H1 (cell line): ENCODE measurements at regions not wholly inside any gene's neighbourhood (a gene's known extent, or its start where the extent isn't known, plus 50 kb on each side); places are given as distances from the start of the nearest gene placed in this dataset.

Experiments
- CTCF ChIA-PET: fragments of 300-600 bp; sonication (Branson Sonifier 250); formaldehyde crosslinking; loops from one replicate; lab custom pipeline; 2021; ENCODE audit not compliant: partially characterized antibody; lab: Charles Lee
- POLR2A ChIA-PET: fragments of 300-600 bp; sonication (Branson Sonifier 250); formaldehyde crosslinking; loops from one replicate; lab custom pipeline; 2021; ENCODE audit warnings: inconsistent platforms; ENCODE audit not compliant: partially characterized antibody; lab: Charles Lee
- DNase-seq, 2 experiments: peaks; one replicate each; pipeline versions ENCODE4 v3.0.0 to v3.0.0-alpha.2; 2010 to 2022; ENCODE audit warnings: low spot score in 2 of 2, low read depth in 1 of 2, mixed read lengths in 1 of 2
- FAIRE-seq: peaks from 2 replicates; lab custom pipeline; 2011; peaks lifted over from hg19 to GRCh38; lab: Jason Lieb, UNC
- H2AFZ ChIP-seq: 2 replicates; pipeline ENCODE4 v1.8.1; 2012; ENCODE audit warnings: low read length, inconsistent platforms
- H2AK5ac ChIP-seq: 2 replicates; pipeline ENCODE4 v1.6.1; 2013; ENCODE audit warnings: low read depth, low read length
- H2BK120ac ChIP-seq: replicated peaks from 2 replicates; pipeline ENCODE3; 2013; ENCODE audit warnings: low read depth, low read length, inconsistent platforms
- H2BK12ac ChIP-seq: 2 replicates; pipeline ENCODE4 v1.6.1; 2013; ENCODE audit warnings: low read depth, low read length
- H2BK15ac ChIP-seq: 2 replicates; pipeline ENCODE4 v1.6.1; 2013; ENCODE audit warnings: low read length
- H2BK20ac ChIP-seq: 2 replicates; pipeline ENCODE4 v1.6.1; 2013; ENCODE audit warnings: low read length
- H2BK5ac ChIP-seq: 2 replicates; pipeline ENCODE4 v1.6.1; 2013; ENCODE audit warnings: low read depth, low read length
- H3K14ac ChIP-seq: 2 replicates; pipeline ENCODE4 v1.6.1; 2013; ENCODE audit warnings: inconsistent platforms; ENCODE audit not compliant: insufficient read length
- H3K18ac ChIP-seq: 2 replicates; pipeline ENCODE4 v1.6.1; 2013; ENCODE audit warnings: low read length; ENCODE audit errors: extremely low read depth
- H3K23ac ChIP-seq: 2 replicates; pipeline ENCODE4 v1.6.1; 2013; ENCODE audit warnings: inconsistent platforms; ENCODE audit not compliant: insufficient read length
- H3K23me2 ChIP-seq: 2 replicates; pipeline ENCODE4 v1.6.1; 2013; ENCODE audit warnings: low read depth, low read length
- H3K27ac ChIP-seq: 2 replicates; pipeline ENCODE4 v1.6.1; 2011; ENCODE audit warnings: low read depth, low read length, inconsistent platforms
- H3K27me3 ChIP-seq, 4 experiments: replicated peaks in 1 of 4; 1 replicate in 1 of 4; 2 replicates in 3 of 4; pipeline versions ENCODE4 v1.6.1 to v1.8.1; 2011 to 2013; ENCODE audit warnings: low read length in 3 of 4, mild to moderate bottlenecking in 3 of 4, inconsistent platforms in 2 of 4, mixed read lengths in 2 of 4, moderate library complexity in 1 of 4; ENCODE audit not compliant: control insufficient read depth in 3 of 4, insufficient read depth in 3 of 4; ENCODE audit errors: extremely low read depth in 1 of 4
- H3K36me3 ChIP-seq, 4 experiments: 2 replicates each; pipeline versions ENCODE4 v1.6.1 to v1.8.1; 2011 to 2013; ENCODE audit warnings: mild to moderate bottlenecking in 4 of 4, low read length in 3 of 4, moderate library complexity in 2 of 4, control low read depth in 1 of 4, inconsistent platforms in 1 of 4; ENCODE audit not compliant: insufficient read depth in 4 of 4, control insufficient read depth in 2 of 4
- H3K4ac ChIP-seq: replicated peaks from 2 replicates; pipeline ENCODE3; 2013; ENCODE audit warnings: low read length, low read depth, mixed read lengths, inconsistent platforms; ENCODE audit not compliant: insufficient read length
- H3K4me1 ChIP-seq, 4 experiments: replicated peaks in 1 of 4; 1 replicate in 1 of 4; 2 replicates in 3 of 4; pipeline versions ENCODE4 v1.6.1 to v1.8.1; 2011 to 2013; ENCODE audit warnings: low read length in 3 of 4, inconsistent platforms in 2 of 4, mixed read lengths in 1 of 4; ENCODE audit not compliant: insufficient read depth in 4 of 4, control insufficient read depth in 3 of 4
- H3K4me2 ChIP-seq, 2 experiments: 2 replicates each; pipeline versions ENCODE4 v1.6.1 to v1.8.1; 2011 to 2013; ENCODE audit warnings: low read depth in 2 of 2, low read length in 2 of 2, control low read depth in 1 of 2, inconsistent platforms in 1 of 2, mild to moderate bottlenecking in 1 of 2; ENCODE audit not compliant: insufficient read depth in 1 of 2
- H3K4me3 ChIP-seq, 4 experiments: fragments of 200-600, 300-600 bp in 1 of 4; sonication (generic), shearing (Covaris generic), sonication (Bioruptor Twin) in 1 of 4; 2 replicates each; pipeline versions ENCODE4 v1.5.1 to v1.8.1; 2011 to 2016; ENCODE audit warnings: low read length in 4 of 4, low read depth in 3 of 4, control low read depth in 2 of 4, inconsistent platforms in 2 of 4, mild to moderate bottlenecking in 2 of 4, mixed read lengths in 1 of 4, moderate library complexity in 1 of 4; ENCODE audit not compliant: insufficient read depth in 2 of 4; ENCODE audit errors: extremely low read depth in 1 of 4
- H3K56ac ChIP-seq: replicated peaks from 2 replicates; pipeline ENCODE3; 2013; ENCODE audit warnings: low read depth, mild to moderate bottlenecking, mixed read lengths, low read length, inconsistent platforms; ENCODE audit not compliant: insufficient read length
- H3K79me1 ChIP-seq: 2 replicates; pipeline ENCODE4 v1.6.1; 2013; ENCODE audit warnings: low read depth, low read length, control low read depth
- H3K79me2 ChIP-seq, 2 experiments: 2 replicates each; pipeline versions ENCODE4 v1.6.1 to v1.8.1; 2012 to 2013; ENCODE audit warnings: low read length in 2 of 2, mild to moderate bottlenecking in 2 of 2, inconsistent platforms in 1 of 2; ENCODE audit not compliant: insufficient read depth in 2 of 2, control insufficient read depth in 1 of 2
- H3K9ac ChIP-seq, 4 experiments: replicated peaks in 1 of 4; 1 replicate in 1 of 4; 2 replicates in 3 of 4; pipeline versions ENCODE4 v1.6.1 to v1.8.1; 2011 to 2013; ENCODE audit warnings: low read depth in 3 of 4, low read length in 3 of 4, control low read depth in 2 of 4, mild to moderate bottlenecking in 2 of 4, moderate library complexity in 2 of 4, inconsistent platforms in 1 of 4; ENCODE audit errors: extremely low read depth in 1 of 4
- H3K9me3 ChIP-seq, 2 experiments: 2 replicates each; pipeline versions ENCODE4 v1.6.1 to v1.8.1; 2012 to 2013; ENCODE audit warnings: mild to moderate bottlenecking in 2 of 2, moderate library complexity in 2 of 2, control low read depth in 1 of 2, inconsistent platforms in 1 of 2, low read depth in 1 of 2, low read length in 1 of 2, mixed read lengths in 1 of 2; ENCODE audit not compliant: insufficient read depth in 2 of 2
- H4K20me1 ChIP-seq, 2 experiments: replicated peaks in 1 of 2; 2 replicates each; pipeline versions ENCODE3 to v1.8.1; 2011 to 2013; ENCODE audit warnings: inconsistent platforms in 2 of 2, low read length in 2 of 2, mild to moderate bottlenecking in 1 of 2; ENCODE audit not compliant: insufficient read depth in 2 of 2, control insufficient read depth in 1 of 2
- H4K5ac ChIP-seq: 2 replicates; pipeline ENCODE4 v1.6.1; 2013; ENCODE audit warnings: low read length, low read depth, mixed read lengths, inconsistent platforms; ENCODE audit not compliant: insufficient read length
- H4K8ac ChIP-seq: 2 replicates; pipeline ENCODE4 v1.8.0; 2013; ENCODE audit warnings: mild to moderate bottlenecking, moderate library complexity, low read length, inconsistent platforms; ENCODE audit not compliant: insufficient read depth; ENCODE audit errors: extremely low read depth
- H4K91ac ChIP-seq: replicated peaks from 2 replicates; pipeline ENCODE3; 2013; ENCODE audit warnings: low read length, mixed read lengths, inconsistent platforms; ENCODE audit not compliant: insufficient read length
- ASH2L ChIP-seq: fragments of 200-600, 300-600 bp; sonication (generic); IDR thresholded peaks from one replicate; pipeline ENCODE4 v1.7.1; 2017; ENCODE audit warnings: low read length
- CBX8 ChIP-seq: fragments of 300-800, 300-1000 bp; sonication (generic); IDR thresholded peaks from 2 replicates; pipeline ENCODE4 v1.7.1; 2016; ENCODE audit warnings: low read depth, low read length, borderline replicate concordance
- NRF1 ChIP-seq: IDR thresholded peaks from 2 replicates; pipeline ENCODE4 v1.6.1; 2011; ENCODE audit warnings: mild to moderate bottlenecking, low read depth, low read length, improper control_type of control experiment
- RAD21 ChIP-seq, 2 experiments: IDR thresholded peaks in 1 of 2; conservative IDR thresholded peaks in 1 of 2; 2 replicates each; pipeline ENCODE4 v1.6.1; 2011; ENCODE audit warnings: low read depth in 2 of 2, low read length in 2 of 2, improper control_type of control experiment in 1 of 2, inconsistent platforms in 1 of 2, mild to moderate bottlenecking in 1 of 2, moderate library complexity in 1 of 2
- SP1 ChIP-seq: IDR thresholded peaks from 2 replicates; pipeline ENCODE4 v1.6.1; 2011; ENCODE audit warnings: low read depth, low read length
- SRF ChIP-seq: IDR thresholded peaks from 2 replicates; pipeline ENCODE4 v1.6.1; 2011; ENCODE audit warnings: mild to moderate bottlenecking, low read depth, low read length, moderate library complexity
- USF2 ChIP-seq: IDR thresholded peaks from 2 replicates; pipeline ENCODE4 v1.6.1; 2011; ENCODE audit warnings: low read length, improper control_type of control experiment
- YY1 ChIP-seq: IDR thresholded peaks from 2 replicates; pipeline ENCODE4 v1.6.1; 2011; ENCODE audit warnings: low read depth, mild to moderate bottlenecking, low read length
- WGBS, 2 experiments: shearing (Covaris generic) in 1 of 2; methylation state at CpG; one replicate each; pipeline versions ENCODE4 v1.1.6 to v1.1.7; 2013 to 2015; ENCODE audit warnings: low lambda C conversion rate in 2 of 2, mixed read lengths in 2 of 2, inconsistent platforms in 1 of 2, low coverage in 1 of 2, missing lambda C conversion rate in 1 of 2; ENCODE audit not compliant: insufficient replicate concordance in 2 of 2, insufficient coverage in 1 of 2, insufficient read length in 1 of 2; ENCODE audit errors: extremely low coverage in 1 of 2, missing lambda C conversion rate in 1 of 2; 5-methylcytosine and 5-hydroxymethylcytosine counted together
- TF ChIP-seq, protein P1 (sequence below), 3 experiments: IDR thresholded peaks; 1 replicate in 2 of 3; 2 replicates in 1 of 3; pipeline versions ENCODE4 v1.5.1 to v1.6.1; 2011; ENCODE audit warnings: low read length in 3 of 3, mild to moderate bottlenecking in 3 of 3, inconsistent platforms in 2 of 3, low read depth in 1 of 3, moderate library complexity in 1 of 3; ENCODE audit not compliant: insufficient read depth in 1 of 3; ENCODE audit errors: control extremely low read depth in 1 of 3

DNA sequence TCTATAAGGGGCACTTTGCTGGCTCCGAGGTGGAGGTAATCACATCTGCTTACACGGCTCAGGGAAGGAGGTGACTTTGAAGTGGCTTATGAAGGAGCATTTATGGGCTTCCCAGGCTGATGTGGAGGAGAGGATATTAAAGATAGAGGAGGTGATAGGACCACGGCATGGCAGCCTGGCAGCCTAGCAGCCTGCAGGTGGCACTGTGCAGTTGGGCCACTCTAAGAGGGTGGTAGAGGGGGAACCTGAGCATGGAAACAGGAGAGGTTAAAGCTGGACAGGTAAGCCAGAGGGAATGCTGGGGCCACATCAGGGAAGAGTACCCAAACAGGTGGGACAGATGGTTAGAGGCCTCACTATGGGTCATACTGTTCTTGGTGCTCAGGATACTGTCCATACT lies 375.0 kb downstream of the WDR72 start:
- Histone ChIP-seq H2BK15ac (no peak overlapping the region), H2BK5ac (no peak overlapping the region), H3K56ac (no peak overlapping the region), H3K4ac (no peak overlapping the region), H3K36me3 (no peaks in the 10 kb centered on the region), H3K23me2 (no peaks in the 10 kb centered on the region), H3K23ac (no peak overlapping the region), H3K4me1 (0 out of 7 replicates have a peak, but pooled peaks cover 0 to under 1% (median 0%) of the 10 kb centered on the region in 4 experiments), H2BK20ac (no peak overlapping the region), H3K9ac (no peak overlapping the region), H3K14ac (no peak overlapping the region), H3K9me3 (no peaks in the 10 kb centered on the region), H2BK12ac (no peak overlapping the region), H2AK5ac (no peak overlapping the region), H3K79me2 (no peaks in the 10 kb centered on the region), H4K91ac (no peak overlapping the region), H3K4me2 (no peak overlapping the region), H4K20me1 (no peaks in the 10 kb centered on the region), H3K79me1 (no peaks in the 10 kb centered on the region), H4K8ac (no peak overlapping the region), H4K5ac (no peak overlapping the region), H2BK120ac (no peak overlapping the region), H3K27me3 (no peaks in the 10 kb centered on the region), H3K27ac (no peak overlapping the region), H2AFZ (no peak overlapping the region), H3K18ac (no peak overlapping the region), H3K4me3 (no peak overlapping the region)
- TF ChIP-seq, protein P1, sequence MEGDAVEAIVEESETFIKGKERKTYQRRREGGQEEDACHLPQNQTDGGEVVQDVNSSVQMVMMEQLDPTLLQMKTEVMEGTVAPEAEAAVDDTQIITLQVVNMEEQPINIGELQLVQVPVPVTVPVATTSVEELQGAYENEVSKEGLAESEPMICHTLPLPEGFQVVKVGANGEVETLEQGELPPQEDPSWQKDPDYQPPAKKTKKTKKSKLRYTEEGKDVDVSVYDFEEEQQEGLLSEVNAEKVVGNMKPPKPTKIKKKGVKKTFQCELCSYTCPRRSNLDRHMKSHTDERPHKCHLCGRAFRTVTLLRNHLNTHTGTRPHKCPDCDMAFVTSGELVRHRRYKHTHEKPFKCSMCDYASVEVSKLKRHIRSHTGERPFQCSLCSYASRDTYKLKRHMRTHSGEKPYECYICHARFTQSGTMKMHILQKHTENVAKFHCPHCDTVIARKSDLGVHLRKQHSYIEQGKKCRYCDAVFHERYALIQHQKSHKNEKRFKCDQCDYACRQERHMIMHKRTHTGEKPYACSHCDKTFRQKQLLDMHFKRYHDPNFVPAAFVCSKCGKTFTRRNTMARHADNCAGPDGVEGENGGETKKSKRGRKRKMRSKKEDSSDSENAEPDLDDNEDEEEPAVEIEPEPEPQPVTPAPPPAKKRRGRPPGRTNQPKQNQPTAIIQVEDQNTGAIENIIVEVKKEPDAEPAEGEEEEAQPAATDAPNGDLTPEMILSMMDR (IDR thresholded peaks at IDR 0.05; ENCODE audit: control extremely low read depth in 1 of 3, insufficient read depth in 1 of 3, low read depth in 1 of 3, low read length in 3 of 3): peak; percentile 60 to 89 (median 71)
- no peak for TF ChIP-seq NRF1
- TF ChIP-seq USF2: no peak
- TF ChIP-seq SRF: no peak
- no peak for TF ChIP-seq SP1
- TF ChIP-seq ASH2L: no peak
- TF ChIP-seq CBX8: no peak
- 0 out of 2 replicates have a peak, but pooled peaks have one; percentile 15 for TF ChIP-seq YY1
- TF ChIP-seq RAD21 (IDR thresholded peaks at IDR 0.05 in 1 of 2, conservative IDR thresholded peaks at IDR 0.05 in 1 of 2; ENCODE audit: low read depth in 2 of 2, low read length in 2 of 2): peak; percentile 67 to 75
- FAIRE-seq (no peak), DNase-seq (peak; percentile 19 to 59)
- 79% methylated on average over 3 of the region's 3 CpGs; no CpG with 5 or more reads in 1 of the 2 experiments for WGBS, 2 experiments
- CTCF ChIA-PET: interaction anchor here (0.5 to 1.6 kb wide), 12 partner anchors 9 to 212 kb away, joined by 3 to 9 read pairs (median 3); no protein-coding TSS in a partner anchor
- POLR2A ChIA-PET: no interaction called here
